Fibroblast of skin of left quadriceps (primary cell): ENCODE measurements at regions not wholly inside any gene's neighbourhood (a gene's known extent, or its start where the extent isn't known, plus 50 kb on each side); places are given as distances from the start of the nearest gene placed in this dataset.

Experiments
- DNase-seq, 2 experiments: peaks; one replicate each; pipeline ENCODE4 v3.0.0-alpha.2; 2013; ENCODE audit warnings: low read depth in 2 of 2

GRCh38 chr7:135731-136645 is 56.4 kb upstream of the FAM20C start:
- no peak for DNase-seq

GRCh38 chr7:137094-137891 is 55.1 kb upstream of the FAM20C start:
- no peak for DNase-seq

GRCh38 chr7:139131-139530 is 53.2 kb upstream of the FAM20C start:
- no peak for DNase-seq

GRCh38 chr7:139561-140243 is 52.7 kb upstream of the FAM20C start:
- DNase-seq, result no peak

- DNase-seq, result no peak
Observed at GRCh38 chr7:140996-141395, 51.4 kb upstream of the FAM20C start.

- DNase-seq, result no peak
Observed at GRCh38 chr7:142248-142941, 50.0 kb upstream of the FAM20C start.
